Epithelial cell of esophagus (primary cell): ENCODE measurements at regions not wholly inside any gene's neighbourhood (a gene's known extent, or its start where the extent isn't known, plus 50 kb on each side); places are given as distances from the start of the nearest gene placed in this dataset.
"Not testable (repeated sequence)": the region's sequence is repeated elsewhere in the genome, so short reads cannot be mapped to it uniquely, and the experiment has no call there.

ENCODE experiments used
- DNase-seq: peaks from one replicate; pipeline ENCODE4 v3.0.0; 2010; ENCODE audit warnings: low read depth
- H3K4me3 ChIP-seq: 2 replicates; pipeline ENCODE4 v1.5.1; 2011; ENCODE audit warnings: mild to moderate bottlenecking, low read length, control low read depth
- TF ChIP-seq, protein P1 (sequence below): IDR thresholded peaks from 2 replicates; pipeline ENCODE4 v1.5.1; 2011; ENCODE audit warnings: low read depth, mild to moderate bottlenecking, low read length, control low read depth, inconsistent platforms; ENCODE audit not compliant: insufficient read depth; ENCODE audit errors: missing control alignments

DNA sequence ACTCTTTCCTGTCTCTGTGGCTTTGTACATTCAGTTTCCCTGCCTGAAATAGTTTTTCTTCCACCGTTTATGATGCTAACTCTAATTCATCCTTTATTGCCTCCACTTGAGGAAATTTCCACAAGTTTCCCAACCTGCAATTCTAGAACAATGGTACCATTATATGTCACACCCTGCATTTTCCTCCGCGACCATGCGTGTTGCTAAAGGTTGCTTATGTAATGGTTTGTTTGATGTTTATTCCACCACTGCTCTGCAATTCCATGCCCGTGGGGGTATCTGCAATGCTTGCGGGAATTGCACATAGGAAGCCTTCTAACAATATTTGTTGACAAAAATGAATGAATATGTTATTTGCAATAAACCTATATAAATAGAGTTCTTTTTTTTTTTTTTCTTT is 69.5 kb upstream of the ST8SIA6 start:
- no peak for DNase-seq
- TF ChIP-seq, protein P1, sequence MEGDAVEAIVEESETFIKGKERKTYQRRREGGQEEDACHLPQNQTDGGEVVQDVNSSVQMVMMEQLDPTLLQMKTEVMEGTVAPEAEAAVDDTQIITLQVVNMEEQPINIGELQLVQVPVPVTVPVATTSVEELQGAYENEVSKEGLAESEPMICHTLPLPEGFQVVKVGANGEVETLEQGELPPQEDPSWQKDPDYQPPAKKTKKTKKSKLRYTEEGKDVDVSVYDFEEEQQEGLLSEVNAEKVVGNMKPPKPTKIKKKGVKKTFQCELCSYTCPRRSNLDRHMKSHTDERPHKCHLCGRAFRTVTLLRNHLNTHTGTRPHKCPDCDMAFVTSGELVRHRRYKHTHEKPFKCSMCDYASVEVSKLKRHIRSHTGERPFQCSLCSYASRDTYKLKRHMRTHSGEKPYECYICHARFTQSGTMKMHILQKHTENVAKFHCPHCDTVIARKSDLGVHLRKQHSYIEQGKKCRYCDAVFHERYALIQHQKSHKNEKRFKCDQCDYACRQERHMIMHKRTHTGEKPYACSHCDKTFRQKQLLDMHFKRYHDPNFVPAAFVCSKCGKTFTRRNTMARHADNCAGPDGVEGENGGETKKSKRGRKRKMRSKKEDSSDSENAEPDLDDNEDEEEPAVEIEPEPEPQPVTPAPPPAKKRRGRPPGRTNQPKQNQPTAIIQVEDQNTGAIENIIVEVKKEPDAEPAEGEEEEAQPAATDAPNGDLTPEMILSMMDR = no peak
- H3K4me3 ChIP-seq = no peak overlapping the region

DNA sequence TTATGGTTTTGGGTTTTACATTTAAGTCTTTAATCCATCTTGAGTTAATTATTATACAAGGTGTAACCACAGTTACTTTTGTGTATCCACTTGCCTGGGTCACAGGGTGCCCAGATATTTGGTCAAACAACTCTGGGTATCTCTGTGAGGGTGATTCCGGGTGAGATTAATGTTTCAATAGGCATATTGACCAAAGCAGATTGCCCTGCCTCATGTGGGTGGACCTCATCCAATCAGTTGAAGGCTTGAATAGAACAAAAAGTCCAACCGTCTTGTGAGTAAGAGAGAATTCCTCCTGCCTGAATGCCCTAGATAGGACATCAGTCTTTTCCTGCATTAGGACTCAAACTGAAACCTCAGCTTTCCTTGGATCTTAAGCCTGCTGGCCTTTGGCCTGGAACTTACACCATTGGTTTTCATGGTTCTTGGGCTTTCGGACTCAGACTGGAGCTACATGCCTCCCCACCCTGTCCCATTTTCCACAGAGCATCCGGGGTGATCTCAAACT is 68.9 kb upstream of the ST8SIA6 start:
- DNase-seq = no peak
- no peak overlapping the region for H3K4me3 ChIP-seq
- TF ChIP-seq, protein P1 = no peak

DNA sequence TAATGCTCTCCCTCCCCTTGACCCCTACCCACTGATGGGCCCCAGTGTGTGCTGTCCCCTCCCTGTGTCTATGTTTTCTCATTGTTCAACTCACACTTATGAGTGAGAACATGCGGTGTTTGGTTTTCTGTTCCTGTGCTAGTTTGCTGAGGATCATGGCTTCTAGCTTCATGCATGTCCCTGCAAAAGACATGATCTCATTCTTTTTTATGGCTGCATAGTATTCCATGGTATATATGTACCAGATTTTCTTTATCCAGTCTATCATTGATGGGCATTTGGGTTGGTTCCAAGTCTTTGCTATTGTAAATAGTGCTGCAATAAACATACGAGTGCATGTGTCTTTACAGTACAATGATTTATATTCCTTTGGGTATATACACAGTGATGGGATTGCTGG is 67.9 kb upstream of the ST8SIA6 start:
- not testable (repeated sequence) for DNase-seq, H3K4me3 ChIP-seq

DNA sequence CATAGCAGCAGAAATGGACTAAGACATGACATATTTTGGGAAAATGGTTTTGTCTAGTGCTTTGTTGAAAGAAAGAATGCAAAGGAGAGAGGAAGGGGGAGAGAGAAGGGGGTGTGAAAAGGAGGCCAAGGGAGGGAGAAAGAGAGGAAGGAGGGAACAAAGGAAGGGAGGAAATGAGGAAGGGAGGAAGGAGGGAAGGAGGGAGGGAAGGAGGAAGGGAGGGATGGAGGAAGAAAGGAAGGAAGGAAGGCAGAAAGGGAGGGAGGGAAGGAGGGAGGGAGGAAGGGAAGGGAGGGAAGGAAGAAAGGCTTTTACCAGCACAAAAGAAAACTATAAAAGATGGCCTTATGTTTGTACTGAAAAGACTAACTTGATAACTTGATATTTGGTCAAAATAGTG is 65.1 kb upstream of the ST8SIA6 start:
- TF ChIP-seq, protein P1 = no peak
- no peak for DNase-seq
- H3K4me3 ChIP-seq = no peak overlapping the region

DNA sequence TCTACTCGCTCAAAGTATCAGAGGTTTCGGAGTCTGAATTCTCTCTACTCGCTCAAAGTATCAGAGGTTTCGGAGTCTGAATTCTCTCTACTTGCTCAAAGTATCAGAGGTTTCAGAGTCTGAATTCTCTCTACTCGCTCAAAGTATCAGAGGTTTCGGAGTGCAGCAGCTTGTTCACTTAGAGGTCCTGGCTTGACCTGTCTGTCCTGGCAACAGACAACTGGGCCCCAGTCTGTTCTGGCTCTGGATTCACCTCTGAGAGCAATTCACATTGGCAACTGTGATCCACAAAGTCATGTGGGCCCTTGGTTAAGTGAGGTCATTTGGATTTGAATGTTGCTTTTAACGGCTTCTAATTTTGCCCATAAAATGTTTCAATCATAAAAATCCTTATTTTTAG is 63.9 kb upstream of the ST8SIA6 start:
- TF ChIP-seq, protein P1 = no peak
- H3K4me3 ChIP-seq = no peak overlapping the region
- DNase-seq = no peak

DNA sequence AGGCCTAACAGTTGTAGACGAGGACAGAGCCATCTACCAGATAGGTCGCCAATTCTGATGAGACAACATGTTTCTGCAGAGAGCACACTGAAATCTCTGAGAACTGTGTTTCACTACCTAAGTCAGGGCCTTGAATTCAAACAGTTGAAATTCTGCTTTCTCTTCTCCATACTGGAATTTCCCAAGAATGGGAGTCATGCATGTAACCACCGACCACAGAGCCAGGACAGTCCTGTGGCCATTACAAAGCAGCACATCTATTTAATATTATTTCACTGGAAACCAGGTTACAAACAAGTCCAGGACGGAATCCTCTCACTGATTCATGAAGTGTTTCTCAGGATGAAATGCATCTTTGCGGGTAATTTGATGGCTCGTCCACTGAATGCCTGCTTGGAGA is 62.0 kb upstream of the ST8SIA6 start:
- no peak overlapping the region for H3K4me3 ChIP-seq
- TF ChIP-seq, protein P1 = no peak
- DNase-seq = no peak

DNA sequence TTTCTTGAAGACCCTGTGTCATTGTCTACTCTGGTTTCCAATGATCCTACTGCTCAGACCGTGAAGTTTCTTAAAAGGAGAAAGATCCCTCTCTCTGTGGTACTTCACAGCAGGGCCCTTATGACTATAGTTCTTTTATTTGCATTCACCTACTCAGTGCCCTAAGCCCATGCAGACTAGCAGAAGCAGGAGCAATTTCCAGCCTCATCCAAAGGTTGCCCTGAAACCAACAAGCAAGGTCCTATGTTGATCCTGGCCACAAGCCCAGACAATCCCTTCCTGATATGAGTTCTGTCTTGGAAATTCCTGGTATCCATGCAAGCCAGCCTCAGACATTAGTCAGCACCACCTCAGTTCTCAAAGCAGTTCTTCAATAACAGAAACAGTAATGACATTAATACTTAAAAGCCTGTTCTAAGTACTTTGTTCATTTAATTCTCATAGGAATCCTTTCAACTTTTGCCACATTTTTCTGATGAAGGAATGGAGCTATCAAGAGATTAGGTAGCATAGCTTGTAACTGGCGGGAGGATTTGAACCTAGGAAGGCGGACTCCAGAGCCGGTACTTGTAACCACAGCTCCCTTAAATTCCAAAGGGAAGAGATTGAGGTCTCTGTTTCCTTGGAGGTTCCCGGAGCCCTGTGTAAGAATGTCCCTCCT is 58.1 kb upstream of the ST8SIA6 start:
- peak; percentile 96 for DNase-seq
- TF ChIP-seq, protein P1 = no peak
- H3K4me3 ChIP-seq = no peak overlapping the region
